ENCODE measurements at regions not wholly inside any gene's neighbourhood (a gene's known extent, or its start where the extent isn't known, plus 50 kb on each side); places are given as distances from the start of the nearest gene placed in this dataset.

DNA sequence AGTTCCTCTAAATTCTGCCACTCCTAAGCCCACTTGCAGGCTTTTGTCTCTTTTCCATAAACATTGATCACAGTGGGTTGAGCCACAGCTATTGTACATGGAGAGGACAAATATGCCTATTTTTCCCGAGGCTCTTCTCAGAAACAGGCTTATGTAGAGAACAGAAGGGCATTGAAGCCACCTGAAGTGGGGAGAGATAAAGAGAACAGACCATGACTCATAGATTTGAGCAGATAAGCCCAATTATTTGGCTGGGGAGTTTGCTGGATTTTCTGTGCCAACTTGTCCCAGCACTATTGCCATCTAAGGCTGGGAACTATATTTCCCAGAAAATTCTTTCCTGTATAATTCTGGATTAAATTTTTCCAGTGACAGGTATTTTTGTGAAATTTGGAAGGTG is 446.1 kb upstream of the RPS6KA3 start:
- in situ Hi-C loops (cut with MboI; ENCODE audit: low sequenced_read_pairs, unreplicated experiment): no loop called here
- TF ChIP-seq, protein P1, sequence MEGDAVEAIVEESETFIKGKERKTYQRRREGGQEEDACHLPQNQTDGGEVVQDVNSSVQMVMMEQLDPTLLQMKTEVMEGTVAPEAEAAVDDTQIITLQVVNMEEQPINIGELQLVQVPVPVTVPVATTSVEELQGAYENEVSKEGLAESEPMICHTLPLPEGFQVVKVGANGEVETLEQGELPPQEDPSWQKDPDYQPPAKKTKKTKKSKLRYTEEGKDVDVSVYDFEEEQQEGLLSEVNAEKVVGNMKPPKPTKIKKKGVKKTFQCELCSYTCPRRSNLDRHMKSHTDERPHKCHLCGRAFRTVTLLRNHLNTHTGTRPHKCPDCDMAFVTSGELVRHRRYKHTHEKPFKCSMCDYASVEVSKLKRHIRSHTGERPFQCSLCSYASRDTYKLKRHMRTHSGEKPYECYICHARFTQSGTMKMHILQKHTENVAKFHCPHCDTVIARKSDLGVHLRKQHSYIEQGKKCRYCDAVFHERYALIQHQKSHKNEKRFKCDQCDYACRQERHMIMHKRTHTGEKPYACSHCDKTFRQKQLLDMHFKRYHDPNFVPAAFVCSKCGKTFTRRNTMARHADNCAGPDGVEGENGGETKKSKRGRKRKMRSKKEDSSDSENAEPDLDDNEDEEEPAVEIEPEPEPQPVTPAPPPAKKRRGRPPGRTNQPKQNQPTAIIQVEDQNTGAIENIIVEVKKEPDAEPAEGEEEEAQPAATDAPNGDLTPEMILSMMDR (IDR thresholded peaks at IDR 0.05; ENCODE audit: borderline replicate concordance, control extremely low read depth, extremely low read depth, insufficient read depth, missing control alignments): no peak
- DNase-seq (ENCODE audit: low spot score): no peak

DNA sequence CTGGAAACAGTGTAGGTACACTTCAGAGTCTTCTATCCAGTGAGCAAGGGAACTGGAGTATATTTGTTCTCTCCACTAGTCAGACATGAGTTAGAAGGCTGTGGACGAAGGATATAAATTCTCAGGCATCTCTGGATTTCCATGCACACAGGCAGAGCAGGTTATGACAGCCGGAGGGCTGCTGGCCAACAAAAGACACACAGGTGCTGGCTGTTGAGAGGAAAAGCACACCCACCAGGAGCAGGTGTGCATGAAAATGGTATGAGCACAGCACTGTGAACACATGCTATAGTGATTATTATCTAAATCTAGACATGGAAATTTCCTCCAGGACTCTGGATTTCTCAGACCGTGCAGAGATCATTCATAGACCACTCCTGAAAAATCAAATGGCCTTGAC is 444.7 kb upstream of the RPS6KA3 start:
- in situ Hi-C loops (cut with MboI; ENCODE audit: low sequenced_read_pairs, unreplicated experiment): no loop called here
- DNase-seq (ENCODE audit: low spot score): no peak

DNA sequence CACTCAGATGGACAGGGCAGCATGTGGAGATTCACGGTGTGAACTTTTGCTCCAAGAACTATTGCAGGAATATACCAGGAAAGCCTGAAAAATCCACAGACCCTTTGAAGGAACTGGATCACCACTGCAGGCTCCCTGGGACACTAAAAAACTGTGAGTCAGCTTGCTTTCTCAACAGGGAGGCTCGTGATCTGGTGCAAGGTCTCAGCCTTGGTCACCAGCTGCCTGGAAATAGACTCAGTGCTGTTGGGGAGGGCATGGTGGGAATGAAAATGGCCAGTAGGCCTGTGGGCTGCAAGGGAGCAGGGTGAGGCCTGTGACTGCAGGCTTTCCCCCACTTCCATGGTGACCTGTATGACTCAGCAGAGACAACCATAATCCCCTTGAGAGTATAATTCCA is 426.4 kb upstream of the RPS6KA3 start:
- DNase-seq (ENCODE audit: low spot score): no peak
- in situ Hi-C loops (cut with MboI; ENCODE audit: low sequenced_read_pairs, unreplicated experiment): no loop called here
- TF ChIP-seq, protein P1 (IDR thresholded peaks at IDR 0.05; ENCODE audit: borderline replicate concordance, control extremely low read depth, extremely low read depth, insufficient read depth, missing control alignments): no peak

More for the DNA sequence above, 444.7 kb upstream of the RPS6KA3 start:
- TF ChIP-seq, protein P1 (IDR thresholded peaks at IDR 0.05; ENCODE audit: borderline replicate concordance, control extremely low read depth, extremely low read depth, insufficient read depth, missing control alignments): no peak

- no peak for DNase-seq (ENCODE audit: low spot score)
- TF ChIP-seq, protein P1 (IDR thresholded peaks at IDR 0.05; ENCODE audit: borderline replicate concordance, control extremely low read depth, extremely low read depth, insufficient read depth, missing control alignments): no peak
- in situ Hi-C loops (cut with MboI; ENCODE audit: low sequenced_read_pairs, unreplicated experiment): no loop called here
Observed at GRCh38 chrX:20686256-20686655, 419.5 kb upstream of the RPS6KA3 start.

DNA sequence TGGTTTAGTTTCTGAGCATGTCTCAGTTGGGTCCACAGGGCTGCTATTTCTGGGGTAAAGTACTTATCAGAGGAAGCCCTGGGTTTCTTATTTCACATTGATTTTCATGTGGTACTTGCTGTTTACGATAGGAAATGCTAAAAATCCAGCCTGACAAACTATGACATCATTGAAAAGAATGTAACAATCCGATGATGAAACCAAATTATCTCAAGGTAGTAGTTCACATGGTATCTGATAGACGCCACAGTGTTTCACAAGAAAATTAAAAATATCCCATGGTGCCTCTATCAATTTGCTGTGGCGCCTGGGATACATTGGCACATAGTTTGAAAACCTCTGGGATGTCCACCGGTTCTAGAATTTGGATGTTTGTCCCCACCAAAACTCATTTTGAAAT is 418.9 kb upstream of the RPS6KA3 start:
- TF ChIP-seq, protein P1 (IDR thresholded peaks at IDR 0.05; ENCODE audit: borderline replicate concordance, control extremely low read depth, extremely low read depth, insufficient read depth, missing control alignments): no peak
- in situ Hi-C loops (cut with MboI; ENCODE audit: low sequenced_read_pairs, unreplicated experiment): no loop called here
- DNase-seq (ENCODE audit: low spot score): no peak

GRCh38 chrX:20681683-20682082 is 415.0 kb upstream of the RPS6KA3 start:
- no peak for DNase-seq (ENCODE audit: low spot score)
- in situ Hi-C loops (cut with MboI; ENCODE audit: low sequenced_read_pairs, unreplicated experiment): no loop called here
- TF ChIP-seq, protein P1 (IDR thresholded peaks at IDR 0.05; ENCODE audit: borderline replicate concordance, control extremely low read depth, extremely low read depth, insufficient read depth, missing control alignments): no peak

GRCh38 chrX:20680998-20681397 is 414.3 kb upstream of the RPS6KA3 start:
- DNase-seq (ENCODE audit: low spot score): no peak
- TF ChIP-seq, protein P1 (IDR thresholded peaks at IDR 0.05; ENCODE audit: borderline replicate concordance, control extremely low read depth, extremely low read depth, insufficient read depth, missing control alignments): no peak
- in situ Hi-C loops (cut with MboI; ENCODE audit: low sequenced_read_pairs, unreplicated experiment): no loop called here
